CD4-positive, alpha-beta T cell treated with Interleukin-15 for 1 hour (primary cell): ENCODE measurements at regions not wholly inside any gene's neighbourhood (a gene's known extent, or its start where the extent isn't known, plus 50 kb on each side); places are given as distances from the start of the nearest gene placed in this dataset.

Experiments used
- DNase-seq: peaks from one replicate; pipeline ENCODE4 v3.0.0-alpha.2; 2020

- no peak for DNase-seq
Measured at GRCh38 chr16:77555791-77556190, 121.0 kb upstream of the ADAMTS18 start.

- no peak for DNase-seq
Measured at GRCh38 chr16:77556201-77556873, 121.5 kb upstream of the ADAMTS18 start.

- no peak for DNase-seq
Measured at GRCh38 chr16:77557385-77557784, 122.6 kb upstream of the ADAMTS18 start.

- no peak for DNase-seq
Measured at GRCh38 chr16:77558786-77559185, 124.0 kb upstream of the ADAMTS18 start.

GRCh38 chr16:77562497-77562896 lies 127.7 kb upstream of the ADAMTS18 start:
- no peak for DNase-seq

- DNase-seq: no peak
Measured at GRCh38 chr16:77564791-77565390, 130.1 kb upstream of the ADAMTS18 start.

GRCh38 chr16:77569406-77569805 lies 134.6 kb upstream of the ADAMTS18 start:
- no peak for DNase-seq

- no peak for DNase-seq
Measured at GRCh38 chr16:77570574-77570973, 135.7 kb upstream of the ADAMTS18 start.

- no peak for DNase-seq
Measured at GRCh38 chr16:77571115-77571862, 136.5 kb upstream of the ADAMTS18 start.

GRCh38 chr16:77574867-77575624 lies 140.2 kb upstream of the ADAMTS18 start:
- DNase-seq: no peak

GRCh38 chr16:77579351-77579891 lies 142.9 kb upstream of the NUDT7 start:
- no peak for DNase-seq

GRCh38 chr16:77581706-77582105 lies 140.6 kb upstream of the NUDT7 start:
- no peak for DNase-seq

GRCh38 chr16:77584205-77584859 lies 138.0 kb upstream of the NUDT7 start:
- peak; percentile 25 for DNase-seq

GRCh38 chr16:77585379-77586251 lies 136.7 kb upstream of the NUDT7 start:
- no peak for DNase-seq

- DNase-seq: no peak
Measured at GRCh38 chr16:77588389-77588788, 133.9 kb upstream of the NUDT7 start.

- no peak for DNase-seq
Measured at GRCh38 chr16:77589071-77589765, 133.1 kb upstream of the NUDT7 start.

GRCh38 chr16:77590707-77591106 lies 131.6 kb upstream of the NUDT7 start:
- no peak for DNase-seq

GRCh38 chr16:77591347-77591746 lies 131.0 kb upstream of the NUDT7 start:
- DNase-seq: no peak

GRCh38 chr16:77592021-77592420 lies 130.3 kb upstream of the NUDT7 start:
- DNase-seq: no peak

- DNase-seq: no peak
Measured at GRCh38 chr16:77594057-77594456, 128.3 kb upstream of the NUDT7 start.
